ENCODE measurements at regions not wholly inside any gene's neighbourhood (a gene's known extent, or its start where the extent isn't known, plus 50 kb on each side); places are given as distances from the start of the nearest gene placed in this dataset.
"Not testable (repeated sequence)": the region's sequence is repeated elsewhere in the genome, so short reads cannot be mapped to it uniquely, and the experiment has no call there.

GRCh38 chr4:26242451-26242850 is 78.4 kb upstream of the RBPJ start:
- intact Hi-C loops (cut with DNase I) = no loop called here
- Histone ChIP-seq H3K4me3 (no peak overlapping the region), H3K27me3 (no peaks in the 10 kb centered on the region), H3K27ac (no peak overlapping the region), H3K9me3 (no peaks in the 10 kb centered on the region), H3K36me3 (no peaks in the 10 kb centered on the region), H3K4me1 (peaks cover 6% of the 10 kb centered on the region)
- TF ChIP-seq POLR2A (IDR thresholded peaks at IDR 0.05) (no peak), CTCF (IDR thresholded peaks at IDR 0.05) (no peak), POLR2AphosphoS5 (IDR thresholded peaks at IDR 0.05; ENCODE audit: insufficient read depth in 1 of 2, low read depth in 1 of 2) (no peak)
- no peak for DNase-seq (ENCODE audit: extremely low spot score in 2 of 2)

GRCh38 chr4:26244138-26244537 is 76.7 kb upstream of the RBPJ start:
- H3K9me3 ChIP-seq; DNase-seq (ENCODE audit: extremely low spot score in 2 of 2); H3K36me3 ChIP-seq; intact Hi-C loops (cut with DNase I); H3K27ac ChIP-seq; H3K4me1 ChIP-seq; H3K27me3 ChIP-seq; H3K4me3 ChIP-seq: not testable (repeated sequence)

GRCh38 chr4:26248647-26249046 is 72.2 kb upstream of the RBPJ start:
- Histone ChIP-seq H3K4me1 (no peaks in the 10 kb centered on the region), H3K9me3 (no peaks in the 10 kb centered on the region), H3K27me3 (no peaks in the 10 kb centered on the region), H3K27ac (no peak overlapping the region), H3K4me3 (no peak overlapping the region), H3K36me3 (no peaks in the 10 kb centered on the region)
- intact Hi-C loops (cut with DNase I) = no loop called here
- TF ChIP-seq POLR2A (IDR thresholded peaks at IDR 0.05) (no peak), POLR2AphosphoS5 (IDR thresholded peaks at IDR 0.05; ENCODE audit: insufficient read depth in 1 of 2, low read depth in 1 of 2) (no peak), CTCF (IDR thresholded peaks at IDR 0.05) (no peak)
- no peak for DNase-seq (ENCODE audit: extremely low spot score in 2 of 2)

GRCh38 chr4:26252349-26253025 is 68.3 kb upstream of the RBPJ start:
- Histone ChIP-seq H3K36me3 (no peaks in the 10 kb centered on the region), H3K27me3 (no peaks in the 10 kb centered on the region), H3K4me1 (no peaks in the 10 kb centered on the region), H3K27ac (no peak overlapping the region), H3K4me3 (no peak overlapping the region), H3K9me3 (no peaks in the 10 kb centered on the region)
- intact Hi-C loops (cut with DNase I) = no loop called here
- no peak for TF ChIP-seq POLR2A (IDR thresholded peaks at IDR 0.05)
- TF ChIP-seq CTCF (IDR thresholded peaks at IDR 0.05) = no peak
- TF ChIP-seq POLR2AphosphoS5 (IDR thresholded peaks at IDR 0.05; ENCODE audit: insufficient read depth in 1 of 2, low read depth in 1 of 2) = no peak
- no peak for DNase-seq (ENCODE audit: extremely low spot score in 2 of 2)

GRCh38 chr4:26253968-26254367 is 66.8 kb upstream of the RBPJ start:
- H3K27ac ChIP-seq = no peak overlapping the region
- no peaks in the 10 kb centered on the region for H3K27me3 ChIP-seq
- DNase-seq (ENCODE audit: extremely low spot score in 2 of 2) = no peak
- H3K4me1 ChIP-seq = no peaks in the 10 kb centered on the region
- no peak overlapping the region for H3K4me3 ChIP-seq
- intact Hi-C loops (cut with DNase I) = no loop called here
- no peaks in the 10 kb centered on the region for H3K36me3 ChIP-seq
- no peaks in the 10 kb centered on the region for H3K9me3 ChIP-seq
- TF ChIP-seq POLR2A (IDR thresholded peaks at IDR 0.05) (no peak), CTCF (IDR thresholded peaks at IDR 0.05) (no peak), POLR2AphosphoS5 (IDR thresholded peaks at IDR 0.05; ENCODE audit: insufficient read depth in 1 of 2, low read depth in 1 of 2) (no peak)

All from vagina (tissue), 2 donors.